H9 (cell line): ENCODE measurements at regions not wholly inside any gene's neighbourhood (a gene's known extent, or its start where the extent isn't known, plus 50 kb on each side); places are given as distances from the start of the nearest gene placed in this dataset.

ENCODE experiments used
- DNase-seq: peaks from one replicate; pipeline ENCODE4 v3.0.0-alpha.2; 2017
- H2AFZ ChIP-seq: one replicate; pipeline ENCODE4 v1.6.1; 2013; ENCODE audit warnings: mild to moderate bottlenecking, low read length, control low read depth, moderate library complexity
- H2AK5ac ChIP-seq: 2 replicates; pipeline ENCODE4 v1.6.1; 2013; ENCODE audit warnings: low read length, control low read depth, mixed read lengths; ENCODE audit not compliant: insufficient read length
- H2BK120ac ChIP-seq: one replicate; pipeline ENCODE4 v1.6.1; 2013; ENCODE audit warnings: low read depth, mild to moderate bottlenecking, low read length, control low read depth, inconsistent platforms; ENCODE audit not compliant: poor library complexity, severe bottlenecking
- H2BK12ac ChIP-seq: 2 replicates; pipeline ENCODE4 v1.6.1; 2013; ENCODE audit warnings: low read length, control low read depth, mixed read lengths, low read depth; ENCODE audit not compliant: insufficient read length
- H2BK15ac ChIP-seq: 2 replicates; pipeline ENCODE4 v1.6.1; 2013; ENCODE audit warnings: low read depth, low read length, control low read depth
- H2BK20ac ChIP-seq: one replicate; pipeline ENCODE4 v1.6.1; 2013; ENCODE audit warnings: low read depth, mild to moderate bottlenecking, low read length, control low read depth, inconsistent platforms; ENCODE audit not compliant: poor library complexity, severe bottlenecking
- H2BK5ac ChIP-seq: 2 replicates; pipeline ENCODE4 v1.6.1; 2013; ENCODE audit warnings: low read length, control low read depth, mixed read lengths; ENCODE audit not compliant: insufficient read length
- H3K14ac ChIP-seq: 2 replicates; pipeline ENCODE4 v1.6.1; 2013; ENCODE audit warnings: low read length, control low read depth; ENCODE audit not compliant: insufficient read depth
- H3K18ac ChIP-seq: 2 replicates; pipeline ENCODE4 v1.6.1; 2013; ENCODE audit warnings: low read depth, mild to moderate bottlenecking, mixed read lengths, low read length, control low read depth; ENCODE audit not compliant: insufficient read length
- H3K23ac ChIP-seq: 2 replicates; pipeline ENCODE4 v1.6.1; 2013; ENCODE audit warnings: low read length, control low read depth, mixed read lengths, low read depth; ENCODE audit not compliant: insufficient read length
- H3K23me2 ChIP-seq: 2 replicates; pipeline ENCODE4 v1.6.1; 2013; ENCODE audit warnings: low read depth, mild to moderate bottlenecking, mixed read lengths, low read length, control low read depth; ENCODE audit not compliant: insufficient read length, poor library complexity, severe bottlenecking
- H3K27ac ChIP-seq: 2 replicates; pipeline ENCODE4 v1.5.1; 2013; ENCODE audit warnings: low read length, control low read depth, mixed read lengths, low read depth; ENCODE audit not compliant: insufficient read length
- H3K27me3 ChIP-seq: 2 replicates; pipeline ENCODE4 v1.6.1; 2013; ENCODE audit warnings: low read length, control low read depth, inconsistent platforms; ENCODE audit not compliant: insufficient read depth
- H3K4ac ChIP-seq: 2 replicates; pipeline ENCODE4 v1.6.1; 2013; ENCODE audit warnings: low read depth, mild to moderate bottlenecking, control low read depth, inconsistent platforms, low read length, moderate library complexity
- H3K4me1 ChIP-seq: 2 replicates; pipeline ENCODE4 v1.6.1; 2013; ENCODE audit warnings: low read length, control low read depth, inconsistent platforms; ENCODE audit not compliant: insufficient read depth
- H3K4me2 ChIP-seq: 2 replicates; pipeline ENCODE4 v1.6.1; 2013; ENCODE audit warnings: low read length, control low read depth, mixed read lengths; ENCODE audit not compliant: insufficient read length, insufficient read depth
- H3K56ac ChIP-seq: 2 replicates; pipeline ENCODE4 v1.6.1; 2013; ENCODE audit warnings: low read depth, mild to moderate bottlenecking, mixed read lengths, low read length, control low read depth; ENCODE audit not compliant: insufficient read length
- H3K79me1 ChIP-seq: 2 replicates; pipeline ENCODE4 v1.6.1; 2013; ENCODE audit warnings: low read depth, mild to moderate bottlenecking, moderate library complexity, low read length, control low read depth, inconsistent platforms; ENCODE audit not compliant: insufficient read depth, poor library complexity, severe bottlenecking
- H3K79me2 ChIP-seq: 2 replicates; pipeline ENCODE4 v1.6.1; 2013; ENCODE audit warnings: low read length, control low read depth, inconsistent platforms; ENCODE audit not compliant: insufficient read depth
- H3K9ac ChIP-seq: 2 replicates; pipeline ENCODE4 v1.6.1; 2013; ENCODE audit warnings: low read length, control low read depth, mixed read lengths; ENCODE audit not compliant: insufficient read length; ENCODE audit errors: extremely low read depth
- H3K9me3 ChIP-seq: one replicate; pipeline ENCODE4 v1.6.1; 2013; ENCODE audit warnings: low read depth, low read length, inconsistent platforms; ENCODE audit not compliant: control insufficient read depth
- H3T11ph ChIP-seq: one replicate; pipeline ENCODE4 v1.6.1; 2013; ENCODE audit warnings: mild to moderate bottlenecking, low read length, control low read depth, inconsistent platforms
- H4K20me1 ChIP-seq: one replicate; pipeline ENCODE4 v1.6.1; 2013; ENCODE audit not compliant: control insufficient read depth, insufficient read length, insufficient read depth
- H4K5ac ChIP-seq: 2 replicates; pipeline ENCODE4 v1.6.1; 2013; ENCODE audit warnings: low read depth, mild to moderate bottlenecking, mixed read lengths, low read length, control low read depth; ENCODE audit not compliant: insufficient read length
- H4K8ac ChIP-seq: replicated peaks from 2 replicates; pipeline ENCODE4 v1.6.1; 2013; ENCODE audit warnings: low read length, control low read depth, mixed read lengths, low read depth; ENCODE audit not compliant: insufficient read length
- H4K91ac ChIP-seq: 2 replicates; pipeline ENCODE4 v1.6.1; 2013; ENCODE audit warnings: low read depth, mild to moderate bottlenecking, moderate library complexity, mixed read lengths, low read length, control low read depth; ENCODE audit not compliant: insufficient read length
- H3K27ac Mint-ChIP-seq, 3 experiments: 2 replicates in 2 of 3; 3 replicates in 1 of 3; pipeline ENCODE4 v1.8.0; 2020 to 2021; ENCODE audit warnings: mixed read lengths in 3 of 3, mild to moderate bottlenecking in 1 of 3, moderate library complexity in 1 of 3
- H3K27me3 Mint-ChIP-seq: 2 replicates; pipeline ENCODE4 v1.8.0; 2021; ENCODE audit warnings: low read depth, mild to moderate bottlenecking, moderate library complexity, mixed read lengths
- H3K36me3 Mint-ChIP-seq, 3 experiments: 2 replicates in 2 of 3; 3 replicates in 1 of 3; pipeline ENCODE4 v1.8.0; 2020 to 2021; ENCODE audit warnings: low read depth in 3 of 3, mixed read lengths in 3 of 3; ENCODE audit not compliant: insufficient read depth in 1 of 3
- H3K4me1 Mint-ChIP-seq, 2 experiments: 2 replicates each; pipeline ENCODE4 v1.8.0; 2020; ENCODE audit warnings: mixed read lengths in 2 of 2
- H3K4me3 Mint-ChIP-seq, 2 experiments: 2 replicates in 1 of 2; 3 replicates in 1 of 2; pipeline ENCODE4 v1.8.0; 2020 to 2021; ENCODE audit warnings: mild to moderate bottlenecking in 2 of 2, mixed read lengths in 2 of 2, moderate library complexity in 1 of 2
- H3K9me3 Mint-ChIP-seq, 2 experiments: 2 replicates in 1 of 2; 3 replicates in 1 of 2; pipeline ENCODE4 v1.8.0; 2020; ENCODE audit warnings: mild to moderate bottlenecking in 2 of 2, mixed read lengths in 2 of 2, moderate library complexity in 1 of 2
- WGBS: extraction: QIAGEN DNeasy Blood & Tissue Kit; methylation state at CpG from one replicate; pipeline ENCODE4 v1.1.7; 2013; ENCODE audit warnings: missing lambda C conversion rate, low lambda C conversion rate, mixed read lengths; ENCODE audit not compliant: insufficient read length; ENCODE audit errors: extremely low coverage; 5-methylcytosine and 5-hydroxymethylcytosine counted together
- TF ChIP-seq, protein P1 (sequence below): fragments of 200-600 bp; sonication (generic); conservative IDR thresholded peaks from 3 replicates; pipeline ENCODE4 v1.8.0; 2021; ENCODE audit warnings: antibody characterized with exemption, mild to moderate bottlenecking

DNA sequence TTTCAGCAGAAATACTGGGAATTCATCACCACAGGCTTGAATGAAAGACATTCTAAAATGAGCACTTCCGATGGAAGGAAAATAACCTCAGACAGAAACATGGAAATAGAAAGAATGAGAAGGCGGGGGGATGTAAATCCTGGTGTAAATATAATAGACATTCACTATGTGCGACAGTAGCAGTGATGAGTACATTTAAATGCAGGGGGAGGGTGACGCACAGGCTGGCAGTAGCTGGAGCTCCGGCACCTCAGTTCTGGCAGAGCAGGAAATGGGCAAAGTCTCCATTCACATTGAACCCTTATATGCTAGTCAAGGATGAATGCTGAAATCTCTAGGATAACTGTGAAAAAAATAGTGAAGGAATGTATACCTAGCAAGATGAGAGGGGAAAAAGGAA, 172.7 kb upstream of the C14orf180 start:
- no peaks in the 10 kb centered on the region for H3K79me2 ChIP-seq
- H2AFZ ChIP-seq = no peak overlapping the region
- H3K23ac ChIP-seq = no peak overlapping the region
- Mint-ChIP-seq H3K27ac (no peak overlapping the region), H3K9me3 (peaks cover 12 to 13% of the 10 kb centered on the region in 2 experiments), H3K27me3 (peaks cover 3% of the 10 kb centered on the region; the same call in 1 of the 2 replicates), H3K36me3 (peaks cover 6 to 12% (median 10%) of the 10 kb centered on the region in 3 experiments; a peak in 5 of 7 replicates), H3K4me1 (peaks cover 36 to 38% of the 10 kb centered on the region in 2 experiments), H3K4me3 (no peak overlapping the region)
- no peak overlapping the region for H2BK12ac ChIP-seq
- TF ChIP-seq, protein P1, sequence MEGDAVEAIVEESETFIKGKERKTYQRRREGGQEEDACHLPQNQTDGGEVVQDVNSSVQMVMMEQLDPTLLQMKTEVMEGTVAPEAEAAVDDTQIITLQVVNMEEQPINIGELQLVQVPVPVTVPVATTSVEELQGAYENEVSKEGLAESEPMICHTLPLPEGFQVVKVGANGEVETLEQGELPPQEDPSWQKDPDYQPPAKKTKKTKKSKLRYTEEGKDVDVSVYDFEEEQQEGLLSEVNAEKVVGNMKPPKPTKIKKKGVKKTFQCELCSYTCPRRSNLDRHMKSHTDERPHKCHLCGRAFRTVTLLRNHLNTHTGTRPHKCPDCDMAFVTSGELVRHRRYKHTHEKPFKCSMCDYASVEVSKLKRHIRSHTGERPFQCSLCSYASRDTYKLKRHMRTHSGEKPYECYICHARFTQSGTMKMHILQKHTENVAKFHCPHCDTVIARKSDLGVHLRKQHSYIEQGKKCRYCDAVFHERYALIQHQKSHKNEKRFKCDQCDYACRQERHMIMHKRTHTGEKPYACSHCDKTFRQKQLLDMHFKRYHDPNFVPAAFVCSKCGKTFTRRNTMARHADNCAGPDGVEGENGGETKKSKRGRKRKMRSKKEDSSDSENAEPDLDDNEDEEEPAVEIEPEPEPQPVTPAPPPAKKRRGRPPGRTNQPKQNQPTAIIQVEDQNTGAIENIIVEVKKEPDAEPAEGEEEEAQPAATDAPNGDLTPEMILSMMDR = no peak
- H3K56ac ChIP-seq = no peak overlapping the region
- H3K9me3 ChIP-seq = no peaks in the 10 kb centered on the region
- peaks cover 3% of the 10 kb centered on the region; the same call in 1 of the 2 replicates for H3K4me1 ChIP-seq
- H2BK15ac ChIP-seq = no peak overlapping the region
- DNase-seq = peak; percentile 10
- no peak overlapping the region for H3K9ac ChIP-seq
- H3K23me2 ChIP-seq = no peaks in the 10 kb centered on the region
- H4K20me1 ChIP-seq = no peaks in the 10 kb centered on the region
- H2BK120ac ChIP-seq = no peak overlapping the region
- no CpG with 5 or more reads among the region's 5 CpGs for WGBS
- H3K27me3 ChIP-seq = no peaks in the 10 kb centered on the region
- H3K4ac ChIP-seq = no peak overlapping the region
- H3K14ac ChIP-seq = no peak overlapping the region
- H2BK20ac ChIP-seq = no peak overlapping the region
- no peak overlapping the region for H3T11ph ChIP-seq
- H3K18ac ChIP-seq = no peak overlapping the region
- H3K27ac ChIP-seq = no peak overlapping the region
- no peak overlapping the region for H2BK5ac ChIP-seq
- no peak overlapping the region for H4K91ac ChIP-seq
- H3K4me2 ChIP-seq = no peak overlapping the region
- H4K5ac ChIP-seq = no peak overlapping the region
- H3K79me1 ChIP-seq = no peaks in the 10 kb centered on the region
- H2AK5ac ChIP-seq = no peak overlapping the region
- no peak overlapping the region for H4K8ac ChIP-seq
